ENCODE measurements at regions not wholly inside any gene's neighbourhood (a gene's known extent, or its start where the extent isn't known, plus 50 kb on each side); places are given as distances from the start of the nearest gene placed in this dataset.

GRCh38 chr1:114320586-114320985 is 166.9 kb upstream of the SYT6 start:
- FAIRE-seq: no peak
- H3K9ac ChIP-seq (ENCODE audit: insufficient read depth in 1 of 2, low read depth in 2 of 2, low read length in 2 of 2): no peak overlapping the region
- H3K36me3 ChIP-seq (ENCODE audit: control insufficient read depth, insufficient read depth, low read length): no peaks in the 10 kb centered on the region
- H3K4me1 ChIP-seq (replicated peaks in 1 of 2; ENCODE audit: control insufficient read depth in 2 of 2, insufficient read depth in 2 of 2, low read length in 2 of 2): no peaks in the 10 kb centered on the region
- CTCF ChIA-PET (ENCODE audit: low intra/inter-chr PET ratio): no interaction called here
- no peaks in the 10 kb centered on the region for H3K9me3 ChIP-seq (replicated peaks; ENCODE audit: control insufficient read depth, insufficient read depth, low read depth, low read length)
- peaks cover 2 to 10% of the 10 kb centered on the region in 2 experiments; a peak in 1 of 5 replicates for H3K27me3 ChIP-seq (ENCODE audit: control insufficient read depth in 2 of 2, insufficient read depth in 2 of 2, low read length in 2 of 2)
- no peak overlapping the region for H3K27ac ChIP-seq (ENCODE audit: extremely low read depth, low read depth, low read length)
- ATAC-seq: no peak
- no peaks in the 10 kb centered on the region for H3K79me2 ChIP-seq (ENCODE audit: control insufficient read depth, insufficient read depth, low read length)
- no TSS peak for BruUV-seq (replicated peaks)
- DNase-seq (ENCODE audit: extremely low read depth in 1 of 4, low spot score in 3 of 4): no peak
- H3K4me2 ChIP-seq (ENCODE audit: insufficient read depth, low read length): no peak overlapping the region
- in situ Hi-C loops (cut with MboI): no loop called here
- no peak overlapping the region for H2AFZ ChIP-seq (ENCODE audit: low read depth, low read length)
- no peak for TF ChIP-seq ZEB2 (IDR thresholded peaks at IDR 0.05)
- TF ChIP-seq HES1 (IDR thresholded peaks at IDR 0.05; ENCODE audit: low read depth): no peak
- no peaks in the 10 kb centered on the region for H3K9me1 ChIP-seq (ENCODE audit: control insufficient read depth, insufficient read depth, low read length)
- POLR2A ChIA-PET: no interaction called here
- no peaks in the 10 kb centered on the region for H4K20me1 ChIP-seq (replicated peaks; ENCODE audit: control insufficient read depth, insufficient read depth, low read length)
- H3K4me3 ChIP-seq: no peak overlapping the region
- intact Hi-C loops (cut with micrococcal nuclease): no loop called here

- Histone ChIP-seq H3K36me3 (ENCODE audit: control insufficient read depth, insufficient read depth, low read length) (no peaks in the 10 kb centered on the region), H4K20me1 (replicated peaks; ENCODE audit: control insufficient read depth, insufficient read depth, low read length) (no peaks in the 10 kb centered on the region), H2AFZ (ENCODE audit: low read depth, low read length) (no peak overlapping the region), H3K4me2 (ENCODE audit: insufficient read depth, low read length) (no peak overlapping the region), H3K27me3 (ENCODE audit: control insufficient read depth in 2 of 2, insufficient read depth in 2 of 2, low read length in 2 of 2) (peaks cover 2 to 9% of the 10 kb centered on the region in 2 experiments; a peak in 1 of 5 replicates), H3K4me3 (no peak overlapping the region), H3K9ac (ENCODE audit: insufficient read depth in 1 of 2, low read depth in 2 of 2, low read length in 2 of 2) (no peak overlapping the region), H3K9me1 (ENCODE audit: control insufficient read depth, insufficient read depth, low read length) (no peaks in the 10 kb centered on the region), H3K79me2 (ENCODE audit: control insufficient read depth, insufficient read depth, low read length) (no peaks in the 10 kb centered on the region), H3K27ac (ENCODE audit: extremely low read depth, low read depth, low read length) (no peak overlapping the region), H3K9me3 (replicated peaks; ENCODE audit: control insufficient read depth, insufficient read depth, low read depth, low read length) (no peaks in the 10 kb centered on the region), H3K4me1 (replicated peaks in 1 of 2; ENCODE audit: control insufficient read depth in 2 of 2, insufficient read depth in 2 of 2, low read length in 2 of 2) (no peaks in the 10 kb centered on the region)
- ChIA-PET CTCF (ENCODE audit: low intra/inter-chr PET ratio) (no interaction called here), POLR2A (interaction anchor here (0.9 kb wide), 1 partner anchor 22 kb away, joined by 4 read pairs; no protein-coding TSS in a partner anchor)
- FAIRE-seq (peak; percentile 15), ATAC-seq (no peak), DNase-seq (ENCODE audit: extremely low read depth in 1 of 4, low spot score in 3 of 4) (no peak)
- in situ Hi-C loops (cut with MboI): no loop called here
- no TSS peak for BruUV-seq (replicated peaks)
- 3% methylated on average over 3 of the region's 3 CpGs for WGBS (ENCODE audit: insufficient coverage, low coverage, missing lambda C conversion rate)
- intact Hi-C loops (cut with micrococcal nuclease): no loop called here
- TF ChIP-seq RHOXF2B (CRISPR knock-in tag; conservative IDR thresholded peaks at IDR 0.05) (no peak), ERF (CRISPR knock-in tag; IDR thresholded peaks at IDR 0.05) (no peak), ARID2 (IDR thresholded peaks at IDR 0.05) (no peak), MCM2 (IDR thresholded peaks at IDR 0.05; ENCODE audit: low read depth) (no peak), SOX6 (IDR thresholded peaks at IDR 0.05) (no peak)
- TF ChIP-seq, protein P1, sequence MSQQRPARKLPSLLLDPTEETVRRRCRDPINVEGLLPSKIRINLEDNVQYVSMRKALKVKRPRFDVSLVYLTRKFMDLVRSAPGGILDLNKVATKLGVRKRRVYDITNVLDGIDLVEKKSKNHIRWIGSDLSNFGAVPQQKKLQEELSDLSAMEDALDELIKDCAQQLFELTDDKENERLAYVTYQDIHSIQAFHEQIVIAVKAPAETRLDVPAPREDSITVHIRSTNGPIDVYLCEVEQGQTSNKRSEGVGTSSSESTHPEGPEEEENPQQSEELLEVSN (IDR thresholded peaks at IDR 0.05; ENCODE audit: borderline replicate concordance in 1 of 2, extremely low read depth in 1 of 2, insufficient read depth in 1 of 2, insufficient read length in 1 of 2, low read depth in 1 of 2, low read length in 1 of 2, poor library complexity in 1 of 2, severe bottlenecking in 1 of 2): no peak
Observed at GRCh38 chr1:114319418-114319817, 165.7 kb upstream of the SYT6 start.

Measured in K562 (cell line).